K562 (cell line): ENCODE measurements at regions not wholly inside any gene's neighbourhood (a gene's known extent, or its start where the extent isn't known, plus 50 kb on each side); places are given as distances from the start of the nearest gene placed in this dataset.
A peak's percentile ranks its signal among the peaks of the same experiment; 100 is the strongest.

Source experiments
- REST ChIP-seq, 2 experiments: fragments of 450-650 bp; formaldehyde crosslinking in 1 of 2; IDR thresholded peaks; 2 replicates each; pipeline versions ENCODE4 v1.4.0 to v1.6.1; 2014 to 2020; ENCODE audit warnings: mild to moderate bottlenecking in 2 of 2, borderline replicate concordance in 1 of 2, low read depth in 1 of 2

GRCh38 chr22:48644108-48644507, 1183.6 kb downstream of the BRD1 start (continued):
- TF ChIP-seq REST (IDR thresholded peaks at IDR 0.05; ENCODE audit: borderline replicate concordance) (peak; percentile 12; the same call in 1 of the 2 replicates), REST (CRISPR knock-in tag; IDR thresholded peaks at IDR 0.05; ENCODE audit: low read depth) (no peak)
